CD4-positive, alpha-beta memory T cell (primary cell): ENCODE measurements at regions not wholly inside any gene's neighbourhood (a gene's known extent, or its start where the extent isn't known, plus 50 kb on each side); places are given as distances from the start of the nearest gene placed in this dataset.

Experiments
- CTCF ChIA-PET: fragments of 350-600 bp; sonication (Branson Sonifier 250); formaldehyde crosslinking; loops from one replicate; lab custom pipeline; 2021; ENCODE audit warnings: inconsistent platforms; ENCODE audit not compliant: partially characterized antibody; lab: Charles Lee
- POLR2A ChIA-PET: fragments of 350-600 bp; sonication (Branson Sonifier 250); formaldehyde crosslinking; loops from one replicate; lab custom pipeline; 2021; ENCODE audit not compliant: partially characterized antibody; lab: Charles Lee
- DNase-seq, 5 donors: peaks; one replicate each; pipeline versions ENCODE4 v3.0.0 to v3.0.0-alpha.2; 2020 to 2022; ENCODE audit warnings: mixed read lengths in 1 of 5
- H3K27ac ChIP-seq: one replicate; pipeline ENCODE4 v1.7.0; 2013; ENCODE audit warnings: low read depth, low read length
- H3K27me3 ChIP-seq: 2 replicates; pipeline ENCODE4 v1.7.0; 2013; ENCODE audit warnings: mild to moderate bottlenecking, low read length, moderate library complexity; ENCODE audit not compliant: insufficient read depth
- H3K36me3 ChIP-seq: 2 replicates; pipeline ENCODE4 v1.7.0; 2013; ENCODE audit warnings: mild to moderate bottlenecking, low read length, moderate library complexity; ENCODE audit not compliant: insufficient read depth
- H3K4me1 ChIP-seq: 2 replicates; pipeline ENCODE4 v1.7.0; 2013; ENCODE audit warnings: mild to moderate bottlenecking, low read length, moderate library complexity; ENCODE audit not compliant: insufficient read depth
- H3K4me3 ChIP-seq, 2 donors: one replicate each; pipeline ENCODE4 v1.7.0; 2013; ENCODE audit warnings: low read length in 2 of 2, mild to moderate bottlenecking in 1 of 2
- H3K9me3 ChIP-seq, 2 donors: one replicate each; pipeline ENCODE4 v1.7.0; 2013; ENCODE audit warnings: low read length in 2 of 2, control low read depth in 1 of 2; ENCODE audit not compliant: control insufficient read depth in 1 of 2
- H3K27ac Mint-ChIP-seq, 7 donors: one replicate each; pipeline ENCODE4 v1.8.0; 2020 to 2021; ENCODE audit warnings: mixed read lengths in 7 of 7, mild to moderate bottlenecking in 6 of 7, inconsistent platforms in 3 of 7, moderate library complexity in 3 of 7
- H3K27me3 Mint-ChIP-seq, 2 donors: one replicate each; pipeline ENCODE4 v1.8.0; 2020 to 2021; ENCODE audit warnings: mixed read lengths in 2 of 2
- H3K36me3 Mint-ChIP-seq, 2 donors: one replicate each; pipeline ENCODE4 v1.8.0; 2020 to 2021; ENCODE audit warnings: mixed read lengths in 2 of 2, inconsistent platforms in 1 of 2, mild to moderate bottlenecking in 1 of 2
- H3K4me1 Mint-ChIP-seq, 4 donors: one replicate each; pipeline ENCODE4 v1.8.0; 2020 to 2021; ENCODE audit warnings: mixed read lengths in 4 of 4, mild to moderate bottlenecking in 1 of 4
- H3K4me3 Mint-ChIP-seq, 8 donors: one replicate each; pipeline ENCODE4 v1.8.0; 2020 to 2021; ENCODE audit warnings: mixed read lengths in 8 of 8, mild to moderate bottlenecking in 7 of 8, moderate library complexity in 6 of 8, inconsistent platforms in 3 of 8
- H3K9me3 Mint-ChIP-seq, 8 donors: one replicate each; pipeline ENCODE4 v1.8.0; 2020 to 2021; ENCODE audit warnings: mixed read lengths in 8 of 8, mild to moderate bottlenecking in 5 of 8, inconsistent platforms in 3 of 8, moderate library complexity in 1 of 8
- intact Hi-C: fragments of 100-400 bp; cut with micrococcal nuclease; formaldehyde crosslinking; loops from one replicate; pipeline ENCODE4 v1.15.1; 2023

DNA sequence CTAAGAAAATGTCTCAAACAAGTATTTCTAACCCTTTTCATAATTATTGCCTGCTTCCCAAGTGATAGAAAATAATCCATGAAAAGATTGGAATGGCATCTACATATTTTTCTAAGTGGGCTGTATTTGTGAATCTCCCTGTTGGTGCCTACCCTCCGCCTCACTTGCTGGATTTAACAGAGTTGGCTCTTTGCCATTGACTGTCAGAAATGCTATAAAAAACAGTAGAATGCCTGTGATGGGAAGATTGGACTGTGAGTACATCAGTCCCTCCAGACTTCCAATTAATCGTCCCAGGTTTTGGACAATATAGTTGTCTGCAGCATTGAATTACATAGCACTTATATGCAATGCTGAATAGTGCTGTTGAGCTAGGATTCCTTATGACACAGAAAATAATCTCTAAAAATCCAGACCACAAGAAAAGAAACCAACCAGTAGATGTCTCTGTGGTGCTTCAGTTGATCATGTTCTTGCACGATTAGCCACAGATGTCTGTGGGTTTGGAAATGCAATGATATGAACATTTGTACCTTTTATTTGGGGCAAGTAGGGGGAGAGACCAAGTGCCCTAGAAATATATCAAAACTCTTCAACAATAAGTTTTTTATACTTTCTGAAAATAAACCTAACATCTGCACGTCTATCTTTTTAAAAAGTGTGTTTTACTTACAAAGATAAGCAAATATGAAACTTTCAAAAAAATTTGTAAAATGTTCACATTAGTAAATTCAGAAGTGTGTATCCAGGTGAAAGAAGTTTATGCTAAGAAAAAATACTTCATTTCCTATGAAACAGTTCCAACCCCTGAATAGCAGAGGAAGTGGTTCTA, 88.5 kb downstream of the DYNAP start:
- H3K4me3 ChIP-seq: no peak overlapping the region
- CTCF ChIA-PET: interaction anchor here (0.7 to 3.6 kb wide), 5 partner anchors 8 to 308 kb away, joined by 3 to 16 read pairs (median 6); no protein-coding TSS in a partner anchor
- H3K4me1 ChIP-seq: no peaks in the 10 kb centered on the region
- DNase-seq: peak in 4 of 5 donors; percentile 19 to 37 (median 34)
- peaks cover 0 to 2% (median 0%) of the 10 kb centered on the region in 8 donors for H3K9me3 Mint-ChIP-seq
- no peaks in the 10 kb centered on the region for H3K27me3 ChIP-seq
- no peak overlapping the region for H3K27ac ChIP-seq
- H3K4me3 Mint-ChIP-seq: no peak overlapping the region
- H3K36me3 Mint-ChIP-seq: no peaks in the 10 kb centered on the region
- POLR2A ChIA-PET: no interaction called here
- H3K27me3 Mint-ChIP-seq: no peaks in the 10 kb centered on the region
- no peak overlapping the region for H3K27ac Mint-ChIP-seq
- intact Hi-C loops: loop anchor here (1.0 to 10.0 kb wide), 2 partner anchors 304 to 325 kb away; partner anchors contain the start of genes C18orf54 and STARD6
- H3K9me3 ChIP-seq: no peaks in the 10 kb centered on the region
- no peaks in the 10 kb centered on the region for H3K36me3 ChIP-seq
- H3K4me1 Mint-ChIP-seq: peaks cover 0 to 1% (median 0%) of the 10 kb centered on the region in 4 donors

DNA sequence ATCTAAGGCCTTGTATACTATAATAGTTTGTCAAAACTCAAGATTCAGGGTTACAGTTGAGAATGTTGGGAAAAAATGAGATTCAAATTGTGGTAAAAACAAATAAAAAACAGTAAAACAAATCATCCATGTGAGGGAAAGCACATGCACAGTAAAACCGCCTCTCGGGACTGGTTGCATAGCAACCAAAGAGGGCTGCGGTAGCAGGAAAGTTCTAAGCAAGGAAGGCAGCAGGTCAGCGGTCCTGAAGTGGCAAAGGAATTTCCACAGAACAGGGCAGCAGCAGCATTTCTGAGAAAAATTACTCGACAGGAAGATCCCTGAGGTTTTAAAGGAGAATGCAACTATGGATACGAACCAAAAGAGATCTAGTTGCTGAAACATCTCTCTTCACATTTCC, 93.7 kb downstream of the DYNAP start:
- Histone ChIP-seq H3K27ac (no peak overlapping the region), H3K27me3 (no peaks in the 10 kb centered on the region), H3K4me1 (no peaks in the 10 kb centered on the region), H3K9me3 (no peaks in the 10 kb centered on the region), H3K36me3 (no peaks in the 10 kb centered on the region), H3K4me3 (no peak overlapping the region)
- Mint-ChIP-seq H3K36me3 (no peaks in the 10 kb centered on the region), H3K27ac (no peak overlapping the region), H3K9me3 (no peaks in the 10 kb centered on the region), H3K4me3 (no peak overlapping the region), H3K4me1 (no peaks in the 10 kb centered on the region), H3K27me3 (peaks cover 0 to 4% of the 10 kb centered on the region in 2 donors)
- CTCF ChIA-PET: interaction anchor here (1.0 kb wide), 1 partner anchor 13 kb away, joined by 3 read pairs; no protein-coding TSS in a partner anchor
- intact Hi-C loops: no loop called here
- DNase-seq: no peak
- POLR2A ChIA-PET: no interaction called here

DNA sequence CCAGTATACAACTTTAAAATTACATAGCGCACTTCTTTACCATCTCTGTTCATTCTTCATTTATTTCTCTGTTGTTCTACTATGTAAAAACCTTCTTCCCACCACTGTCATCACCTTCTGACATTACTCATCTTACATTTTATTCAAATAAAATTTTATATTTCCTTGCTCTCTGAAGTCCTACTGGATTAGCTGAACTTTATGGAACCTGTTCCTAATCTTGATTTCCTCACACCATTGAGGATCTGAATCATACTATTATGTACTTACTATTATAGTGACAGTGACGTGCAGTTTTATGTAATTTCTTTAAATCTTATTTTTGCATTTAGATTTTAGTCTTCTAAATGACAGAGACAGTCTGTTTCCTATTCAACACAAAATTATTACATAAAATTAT, 98.3 kb downstream of the DYNAP start:
- Mint-ChIP-seq H3K4me1 (peaks cover 0 to 5% (median 4%) of the 10 kb centered on the region in 4 donors), H3K4me3 (no peak overlapping the region), H3K27ac (no peak overlapping the region), H3K36me3 (no peaks in the 10 kb centered on the region), H3K9me3 (no peaks in the 10 kb centered on the region), H3K27me3 (peaks cover 0 to 4% of the 10 kb centered on the region in 2 donors)
- H3K4me1 ChIP-seq: no peaks in the 10 kb centered on the region
- POLR2A ChIA-PET: no interaction called here
- no peaks in the 10 kb centered on the region for H3K36me3 ChIP-seq
- intact Hi-C loops: no loop called here
- H3K27ac ChIP-seq: no peak overlapping the region
- no peaks in the 10 kb centered on the region for H3K27me3 ChIP-seq
- H3K4me3 ChIP-seq: no peak overlapping the region
- CTCF ChIA-PET: no interaction called here
- H3K9me3 ChIP-seq: no peaks in the 10 kb centered on the region
- DNase-seq: no peak

DNA sequence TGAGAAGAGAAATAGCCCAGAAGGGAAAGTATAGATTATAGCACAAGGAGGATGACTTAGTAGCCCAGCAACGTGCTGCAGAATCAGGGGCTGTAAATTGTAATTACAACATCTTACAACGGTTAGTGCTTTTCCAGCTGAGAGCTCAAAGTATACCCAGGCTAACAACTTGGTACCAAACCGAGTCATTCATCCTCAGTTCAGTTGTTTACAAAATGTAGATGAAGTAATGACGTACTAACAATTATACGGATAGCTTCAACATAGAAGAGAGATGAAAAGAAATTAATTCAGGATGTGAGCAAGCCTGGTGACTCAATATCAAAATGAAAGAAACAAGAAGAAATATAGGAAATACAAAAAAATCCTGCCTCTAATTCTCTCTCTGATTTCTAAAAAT, 99.2 kb downstream of the DYNAP start:
- H3K27me3 ChIP-seq: no peaks in the 10 kb centered on the region
- ChIA-PET CTCF (no interaction called here), POLR2A (no interaction called here)
- peaks cover 0 to 5% (median 4%) of the 10 kb centered on the region in 4 donors for H3K4me1 Mint-ChIP-seq
- peaks cover 0 to 4% (median 0%) of the 10 kb centered on the region in 8 donors for H3K9me3 Mint-ChIP-seq
- H3K4me3 Mint-ChIP-seq: no peak overlapping the region
- H3K4me3 ChIP-seq: no peak overlapping the region
- H3K27ac ChIP-seq: no peak overlapping the region
- H3K4me1 ChIP-seq: no peaks in the 10 kb centered on the region
- H3K9me3 ChIP-seq: no peaks in the 10 kb centered on the region
- DNase-seq: no peak
- no peaks in the 10 kb centered on the region for H3K36me3 ChIP-seq
- H3K27me3 Mint-ChIP-seq: peaks cover 0 to 4% of the 10 kb centered on the region in 2 donors
- intact Hi-C loops: no loop called here
- H3K27ac Mint-ChIP-seq: no peak overlapping the region
- H3K36me3 Mint-ChIP-seq: no peaks in the 10 kb centered on the region

DNA sequence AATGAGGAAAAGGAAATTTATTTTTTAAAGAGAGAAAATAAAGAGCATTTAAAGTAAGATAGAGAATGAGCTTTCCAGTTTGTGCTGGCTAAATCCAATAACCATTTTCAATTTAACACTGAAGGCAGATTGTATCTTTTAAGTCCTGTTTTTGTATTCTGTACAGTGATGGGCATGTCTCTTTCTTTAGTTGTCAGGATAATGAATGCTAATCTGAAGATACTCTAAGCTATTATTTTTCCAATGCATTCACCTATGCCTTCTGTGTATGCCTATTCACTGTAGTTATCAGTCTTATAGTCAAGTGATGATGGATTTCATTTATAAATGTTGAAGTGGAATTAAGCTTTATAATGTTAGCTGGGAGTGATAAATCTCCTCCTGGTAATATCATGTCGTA, 101.4 kb downstream of the DYNAP start:
- no peak overlapping the region for H3K4me3 Mint-ChIP-seq
- ChIA-PET CTCF (interaction anchor here (1.4 to 1.7 kb wide), 2 partner anchors 13 to 290 kb away, joined by 3 read pairs; no protein-coding TSS in a partner anchor), POLR2A (no interaction called here)
- no peak for DNase-seq
- Histone ChIP-seq H3K27me3 (no peaks in the 10 kb centered on the region), H3K4me1 (no peaks in the 10 kb centered on the region), H3K4me3 (no peak overlapping the region), H3K36me3 (no peaks in the 10 kb centered on the region), H3K27ac (no peak overlapping the region), H3K9me3 (no peaks in the 10 kb centered on the region)
- H3K27me3 Mint-ChIP-seq: peaks cover 0 to 7% of the 10 kb centered on the region in 2 donors
- H3K27ac Mint-ChIP-seq: no peak overlapping the region
- H3K4me1 Mint-ChIP-seq: peaks cover 0 to 5% (median 4%) of the 10 kb centered on the region in 4 donors
- no peaks in the 10 kb centered on the region for H3K36me3 Mint-ChIP-seq
- peaks cover 0 to 4% (median 0%) of the 10 kb centered on the region in 8 donors for H3K9me3 Mint-ChIP-seq
- intact Hi-C loops: no loop called here

DNA sequence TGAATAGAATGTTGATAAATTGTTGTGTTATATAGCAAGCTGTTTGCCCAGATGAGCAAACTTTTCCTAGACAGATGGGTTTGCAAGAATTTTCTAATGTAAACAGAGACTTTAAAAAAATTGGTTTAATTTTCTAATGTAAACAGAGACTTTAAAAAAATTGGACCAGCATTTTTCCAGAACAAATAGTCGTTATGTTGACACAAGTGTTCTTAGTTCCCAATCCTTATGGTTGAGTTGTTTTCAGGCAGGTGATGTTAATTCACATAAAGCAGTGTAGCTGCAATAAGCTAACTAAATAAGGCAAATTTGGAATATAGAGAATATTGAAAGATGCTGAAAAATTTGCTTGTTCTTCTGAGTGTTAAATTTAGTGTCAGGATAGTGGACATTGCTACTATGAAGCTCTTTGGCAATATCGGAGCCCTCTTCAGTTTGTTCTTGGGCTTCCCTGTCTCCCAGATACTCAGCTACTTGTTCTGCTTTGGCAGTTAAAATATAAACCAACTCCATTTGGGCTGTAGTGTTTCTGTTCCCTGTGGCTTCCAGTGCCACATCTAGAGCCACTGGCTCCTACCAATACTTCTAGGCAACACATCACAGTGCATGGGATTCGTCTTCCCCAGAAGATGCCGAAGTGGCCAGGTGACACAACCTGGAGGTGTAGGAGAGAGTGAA, 105.7 kb downstream of the DYNAP start:
- Histone ChIP-seq H3K27me3 (no peaks in the 10 kb centered on the region), H3K9me3 (no peaks in the 10 kb centered on the region), H3K36me3 (no peaks in the 10 kb centered on the region), H3K4me1 (no peaks in the 10 kb centered on the region), H3K27ac (no peak overlapping the region), H3K4me3 (no peak overlapping the region)
- no peak overlapping the region for H3K4me3 Mint-ChIP-seq
- H3K36me3 Mint-ChIP-seq: no peaks in the 10 kb centered on the region
- H3K9me3 Mint-ChIP-seq: peaks cover 0 to 4% (median 0%) of the 10 kb centered on the region in 8 donors
- CTCF ChIA-PET: no interaction called here
- no peak overlapping the region for H3K27ac Mint-ChIP-seq
- POLR2A ChIA-PET: no interaction called here
- peaks cover 0 to 5% (median 4%) of the 10 kb centered on the region in 4 donors for H3K4me1 Mint-ChIP-seq
- intact Hi-C loops: no loop called here
- H3K27me3 Mint-ChIP-seq: peaks cover 0 to 4% of the 10 kb centered on the region in 2 donors
- DNase-seq: no peak

DNA sequence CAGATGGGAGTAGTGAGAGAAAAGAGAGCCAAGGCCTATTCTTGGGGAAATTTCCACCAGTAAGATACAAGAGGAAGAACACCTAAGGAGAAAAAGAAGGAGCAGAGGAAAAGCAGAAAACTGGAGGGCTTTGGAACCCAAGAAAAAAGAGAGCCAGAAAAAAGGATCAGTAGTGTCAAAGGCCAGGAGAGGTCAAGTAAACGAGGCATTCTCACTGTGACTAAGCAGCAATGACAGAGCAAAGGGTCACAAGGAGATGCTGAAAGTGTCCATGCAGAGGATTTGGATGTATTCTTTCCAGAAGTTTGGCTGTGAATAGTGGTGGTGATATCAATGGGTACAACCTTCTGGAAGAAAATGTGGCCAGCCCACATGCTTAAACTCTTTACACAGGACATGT, 109.5 kb downstream of the DYNAP start:
- DNase-seq: no peak
- POLR2A ChIA-PET: no interaction called here
- H3K36me3 ChIP-seq: no peaks in the 10 kb centered on the region
- intact Hi-C loops: no loop called here
- no peaks in the 10 kb centered on the region for H3K27me3 ChIP-seq
- Mint-ChIP-seq H3K27ac (peak overlapping the region in 1 of 7 donors; percentile 22), H3K4me3 (no peak overlapping the region), H3K27me3 (peaks cover 0 to 4% of the 10 kb centered on the region in 2 donors), H3K36me3 (no peaks in the 10 kb centered on the region), H3K9me3 (no peaks in the 10 kb centered on the region), H3K4me1 (no peaks in the 10 kb centered on the region)
- no peak overlapping the region for H3K4me3 ChIP-seq
- no peaks in the 10 kb centered on the region for H3K4me1 ChIP-seq
- CTCF ChIA-PET: no interaction called here
- no peak overlapping the region for H3K27ac ChIP-seq
- H3K9me3 ChIP-seq: no peaks in the 10 kb centered on the region
